Suprapubic skin (tissue), 3 donors: ENCODE measurements at regions not wholly inside any gene's neighbourhood (a gene's known extent, or its start where the extent isn't known, plus 50 kb on each side); places are given as distances from the start of the nearest gene placed in this dataset.

ENCODE experiments used
- POLR2A ChIP-seq, 2 donors: fragments of 450-650 bp; IDR thresholded peaks; one replicate each; pipeline ENCODE4 v1.6.1; 2017; ENCODE audit warnings: antibody characterized with exemption in 2 of 2, mild to moderate bottlenecking in 2 of 2, moderate library complexity in 2 of 2
- TF ChIP-seq, protein P1 (sequence below), 2 donors: fragments of 200-600 bp in 1 of 2; fragments of 450-650 bp in 1 of 2; sonication (generic) in 1 of 2; IDR thresholded peaks; one replicate each; pipeline ENCODE4 v1.5.1; 2016 to 2019; ENCODE audit warnings: antibody characterized with exemption in 2 of 2, mild to moderate bottlenecking in 1 of 2, moderate library complexity in 1 of 2

- TF ChIP-seq, protein P1, sequence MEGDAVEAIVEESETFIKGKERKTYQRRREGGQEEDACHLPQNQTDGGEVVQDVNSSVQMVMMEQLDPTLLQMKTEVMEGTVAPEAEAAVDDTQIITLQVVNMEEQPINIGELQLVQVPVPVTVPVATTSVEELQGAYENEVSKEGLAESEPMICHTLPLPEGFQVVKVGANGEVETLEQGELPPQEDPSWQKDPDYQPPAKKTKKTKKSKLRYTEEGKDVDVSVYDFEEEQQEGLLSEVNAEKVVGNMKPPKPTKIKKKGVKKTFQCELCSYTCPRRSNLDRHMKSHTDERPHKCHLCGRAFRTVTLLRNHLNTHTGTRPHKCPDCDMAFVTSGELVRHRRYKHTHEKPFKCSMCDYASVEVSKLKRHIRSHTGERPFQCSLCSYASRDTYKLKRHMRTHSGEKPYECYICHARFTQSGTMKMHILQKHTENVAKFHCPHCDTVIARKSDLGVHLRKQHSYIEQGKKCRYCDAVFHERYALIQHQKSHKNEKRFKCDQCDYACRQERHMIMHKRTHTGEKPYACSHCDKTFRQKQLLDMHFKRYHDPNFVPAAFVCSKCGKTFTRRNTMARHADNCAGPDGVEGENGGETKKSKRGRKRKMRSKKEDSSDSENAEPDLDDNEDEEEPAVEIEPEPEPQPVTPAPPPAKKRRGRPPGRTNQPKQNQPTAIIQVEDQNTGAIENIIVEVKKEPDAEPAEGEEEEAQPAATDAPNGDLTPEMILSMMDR (IDR thresholded peaks at IDR 0.05) = no peak
- no peak for TF ChIP-seq POLR2A (IDR thresholded peaks at IDR 0.05)
Measured at GRCh38 chr2:150789376-150789905, 302.0 kb upstream of the RND3 start.
